Stomach (tissue), 4 donors: ENCODE measurements at regions not wholly inside any gene's neighbourhood (a gene's known extent, or its start where the extent isn't known, plus 50 kb on each side); places are given as distances from the start of the nearest gene placed in this dataset.

Experiments
- EP300 ChIP-seq: sonication (generic); formaldehyde crosslinking; IDR thresholded peaks from one replicate; pipeline ENCODE4 v1.6.1; 2017; ENCODE audit warnings: antibody characterized with exemption
- POLR2A ChIP-seq, 4 donors: fragments of 450-650 bp; IDR thresholded peaks; one replicate each; pipeline ENCODE4 v1.6.1; 2016; ENCODE audit warnings: antibody characterized with exemption in 4 of 4, control low read depth in 2 of 4, mild to moderate bottlenecking in 1 of 4, moderate library complexity in 1 of 4
- POLR2AphosphoS5 ChIP-seq, 3 donors: sonication (generic); formaldehyde crosslinking; IDR thresholded peaks; one replicate each; pipeline ENCODE4 v1.6.1; 2016; ENCODE audit warnings: antibody characterized with exemption in 3 of 3
- TF ChIP-seq, protein P1 (sequence below), 7 experiments: fragments of 450-650 bp in 4 of 7; fragments of 200-600 bp in 3 of 7; sonication (generic) in 3 of 7; IDR thresholded peaks; one replicate each; pipeline ENCODE4 v1.5.1; 2016 to 2019; ENCODE audit warnings: antibody characterized with exemption in 7 of 7, control low read depth in 2 of 7, mild to moderate bottlenecking in 1 of 7

DNA sequence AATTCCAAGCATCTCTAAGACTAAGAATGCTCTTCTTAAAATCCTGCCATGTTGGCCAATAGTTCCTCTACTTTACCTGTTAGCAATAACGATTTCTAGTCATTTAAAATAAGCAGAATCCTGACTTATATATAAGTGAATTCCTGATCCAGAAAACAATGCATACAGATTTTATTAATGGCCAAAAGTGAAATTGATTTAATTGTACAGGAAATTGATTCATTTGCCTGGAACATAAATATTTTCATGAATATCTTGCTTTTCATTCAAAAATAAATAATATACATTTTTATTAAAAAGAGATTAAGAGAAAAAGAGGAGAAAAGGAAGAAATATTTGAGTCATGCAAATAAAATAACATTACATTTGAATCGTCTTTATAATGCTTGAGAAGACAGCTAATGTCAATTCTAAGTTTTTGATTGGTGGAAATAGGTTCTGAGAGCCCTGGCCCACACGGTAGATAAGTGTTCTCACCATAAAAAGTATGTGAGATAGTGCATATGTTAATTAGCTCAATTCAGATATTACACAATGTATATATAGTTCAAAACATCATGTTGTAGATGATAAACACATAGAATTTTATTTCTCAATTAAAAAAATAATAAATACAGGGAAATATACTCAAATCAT, 323.2 kb upstream of the MIR17HG start:
- TF ChIP-seq, protein P1, sequence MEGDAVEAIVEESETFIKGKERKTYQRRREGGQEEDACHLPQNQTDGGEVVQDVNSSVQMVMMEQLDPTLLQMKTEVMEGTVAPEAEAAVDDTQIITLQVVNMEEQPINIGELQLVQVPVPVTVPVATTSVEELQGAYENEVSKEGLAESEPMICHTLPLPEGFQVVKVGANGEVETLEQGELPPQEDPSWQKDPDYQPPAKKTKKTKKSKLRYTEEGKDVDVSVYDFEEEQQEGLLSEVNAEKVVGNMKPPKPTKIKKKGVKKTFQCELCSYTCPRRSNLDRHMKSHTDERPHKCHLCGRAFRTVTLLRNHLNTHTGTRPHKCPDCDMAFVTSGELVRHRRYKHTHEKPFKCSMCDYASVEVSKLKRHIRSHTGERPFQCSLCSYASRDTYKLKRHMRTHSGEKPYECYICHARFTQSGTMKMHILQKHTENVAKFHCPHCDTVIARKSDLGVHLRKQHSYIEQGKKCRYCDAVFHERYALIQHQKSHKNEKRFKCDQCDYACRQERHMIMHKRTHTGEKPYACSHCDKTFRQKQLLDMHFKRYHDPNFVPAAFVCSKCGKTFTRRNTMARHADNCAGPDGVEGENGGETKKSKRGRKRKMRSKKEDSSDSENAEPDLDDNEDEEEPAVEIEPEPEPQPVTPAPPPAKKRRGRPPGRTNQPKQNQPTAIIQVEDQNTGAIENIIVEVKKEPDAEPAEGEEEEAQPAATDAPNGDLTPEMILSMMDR (IDR thresholded peaks at IDR 0.05), result no peak
- TF ChIP-seq POLR2AphosphoS5 (IDR thresholded peaks at IDR 0.05), result no peak
- no peak for TF ChIP-seq POLR2A (IDR thresholded peaks at IDR 0.05)
- no peak for TF ChIP-seq EP300
